ENCODE measurements at regions not wholly inside any gene's neighbourhood (a gene's known extent, or its start where the extent isn't known, plus 50 kb on each side); places are given as distances from the start of the nearest gene placed in this dataset.

GRCh38 chr20:19098117-19098516 lies 114.3 kb upstream of the SLC24A3 start:
- TF ChIP-seq, protein P1, sequence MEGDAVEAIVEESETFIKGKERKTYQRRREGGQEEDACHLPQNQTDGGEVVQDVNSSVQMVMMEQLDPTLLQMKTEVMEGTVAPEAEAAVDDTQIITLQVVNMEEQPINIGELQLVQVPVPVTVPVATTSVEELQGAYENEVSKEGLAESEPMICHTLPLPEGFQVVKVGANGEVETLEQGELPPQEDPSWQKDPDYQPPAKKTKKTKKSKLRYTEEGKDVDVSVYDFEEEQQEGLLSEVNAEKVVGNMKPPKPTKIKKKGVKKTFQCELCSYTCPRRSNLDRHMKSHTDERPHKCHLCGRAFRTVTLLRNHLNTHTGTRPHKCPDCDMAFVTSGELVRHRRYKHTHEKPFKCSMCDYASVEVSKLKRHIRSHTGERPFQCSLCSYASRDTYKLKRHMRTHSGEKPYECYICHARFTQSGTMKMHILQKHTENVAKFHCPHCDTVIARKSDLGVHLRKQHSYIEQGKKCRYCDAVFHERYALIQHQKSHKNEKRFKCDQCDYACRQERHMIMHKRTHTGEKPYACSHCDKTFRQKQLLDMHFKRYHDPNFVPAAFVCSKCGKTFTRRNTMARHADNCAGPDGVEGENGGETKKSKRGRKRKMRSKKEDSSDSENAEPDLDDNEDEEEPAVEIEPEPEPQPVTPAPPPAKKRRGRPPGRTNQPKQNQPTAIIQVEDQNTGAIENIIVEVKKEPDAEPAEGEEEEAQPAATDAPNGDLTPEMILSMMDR (IDR thresholded peaks at IDR 0.05; ENCODE audit: poor library complexity, severe bottlenecking) = no peak
- TF ChIP-seq RAD21 (conservative IDR thresholded peaks at IDR 0.05) (no peak), MXI1 (conservative IDR thresholded peaks at IDR 0.05; ENCODE audit: poor library complexity, severe bottlenecking) (no peak), POLR2AphosphoS5 (IDR thresholded peaks at IDR 0.05) (no peak), TAF1 (IDR thresholded peaks at IDR 0.05; ENCODE audit: low read depth) (no peak)

All from neural cell (in vitro differentiated cells).